CD14-positive monocyte (primary cell): ENCODE measurements at regions not wholly inside any gene's neighbourhood (a gene's known extent, or its start where the extent isn't known, plus 50 kb on each side); places are given as distances from the start of the nearest gene placed in this dataset.

Source experiments
- DNase-seq, 3 donors: peaks; one replicate each; pipeline ENCODE4 v3.0.0-alpha.2; 2011 to 2022
- H2AFZ ChIP-seq: 2 replicates; pipeline ENCODE4 v1.6.0; 2012; ENCODE audit warnings: mild to moderate bottlenecking, low read depth, low read length, inconsistent platforms; ENCODE audit not compliant: insufficient read depth, poor library complexity, severe bottlenecking
- H3K27ac ChIP-seq, 2 donors: 1 replicate in 1 of 2; 2 replicates in 1 of 2; pipeline ENCODE4 v1.5.1; 2012 to 2013; ENCODE audit warnings: low read length in 2 of 2, control low read depth in 1 of 2, inconsistent platforms in 1 of 2, low read depth in 1 of 2, mild to moderate bottlenecking in 1 of 2
- H3K27me3 ChIP-seq, 2 donors: one replicate each; pipeline versions ENCODE4 v1.6.0 to v1.6.1; 2011 to 2013; ENCODE audit warnings: low read length in 2 of 2; ENCODE audit not compliant: control insufficient read depth in 2 of 2, insufficient read depth in 2 of 2
- H3K36me3 ChIP-seq, 2 donors: replicated peaks in 1 of 2; 1 replicate in 1 of 2; 2 replicates in 1 of 2; pipeline versions ENCODE4 v1.5.1 to v1.6.1; 2012 to 2013; ENCODE audit warnings: low read length in 2 of 2, control low read depth in 1 of 2, inconsistent platforms in 1 of 2, mild to moderate bottlenecking in 1 of 2; ENCODE audit not compliant: insufficient read depth in 2 of 2, control insufficient read depth in 1 of 2
- H3K4me1 ChIP-seq, 2 donors: 1 replicate in 1 of 2; 2 replicates in 1 of 2; pipeline versions ENCODE4 v1.5.1 to v1.6.1; 2012 to 2013; ENCODE audit warnings: low read length in 2 of 2, control low read depth in 1 of 2, inconsistent platforms in 1 of 2, mild to moderate bottlenecking in 1 of 2, moderate library complexity in 1 of 2; ENCODE audit not compliant: insufficient read depth in 2 of 2, control insufficient read depth in 1 of 2
- H3K4me2 ChIP-seq: replicated peaks from 2 replicates; pipeline ENCODE3; 2012; ENCODE audit warnings: low read length, moderate library complexity, mild to moderate bottlenecking; ENCODE audit not compliant: poor library complexity, severe bottlenecking; ENCODE audit errors: extremely low read depth
- H3K4me3 ChIP-seq, 3 experiments: fragments of 200-600 bp in 1 of 3; sonication (generic) in 1 of 3; replicated peaks in 1 of 3; 1 replicate in 2 of 3; 2 replicates in 1 of 3; pipeline ENCODE4 v1.5.1; 2011 to 2013; ENCODE audit warnings: low read length in 3 of 3, mild to moderate bottlenecking in 3 of 3, control low read depth in 2 of 3, low read depth in 2 of 3, inconsistent platforms in 1 of 3, moderate library complexity in 1 of 3
- H3K79me2 ChIP-seq: 2 replicates; pipeline ENCODE4 v1.6.0; 2012; ENCODE audit warnings: mild to moderate bottlenecking, control low read depth, inconsistent platforms, low read length, moderate library complexity; ENCODE audit not compliant: insufficient read depth
- H3K9ac ChIP-seq: 2 replicates; pipeline ENCODE4 v1.6.0; 2017; ENCODE audit warnings: low read length, mild to moderate bottlenecking; ENCODE audit not compliant: insufficient read depth, poor library complexity, severe bottlenecking
- H3K9me3 ChIP-seq, 2 donors: replicated peaks in 1 of 2; 1 replicate in 1 of 2; 2 replicates in 1 of 2; pipeline versions ENCODE4 v1.5.1 to v1.6.1; 2012 to 2013; ENCODE audit warnings: low read length in 2 of 2, control low read depth in 1 of 2; ENCODE audit not compliant: control insufficient read depth in 1 of 2, insufficient read depth in 1 of 2
- H4K20me1 ChIP-seq: 2 replicates; pipeline ENCODE4 v1.6.0; 2012; ENCODE audit warnings: mild to moderate bottlenecking, low read length, control low read depth, moderate library complexity; ENCODE audit not compliant: insufficient read depth
- H3K27ac Mint-ChIP-seq, 7 donors: one replicate each; pipeline ENCODE4 v1.8.0; 2020; ENCODE audit warnings: mild to moderate bottlenecking in 7 of 7, mixed read lengths in 7 of 7, moderate library complexity in 6 of 7, inconsistent platforms in 2 of 7
- H3K27me3 Mint-ChIP-seq, 3 donors: one replicate each; pipeline ENCODE4 v1.8.0; 2021 to 2022; ENCODE audit warnings: low read depth in 3 of 3, mild to moderate bottlenecking in 3 of 3, mixed read lengths in 3 of 3, moderate library complexity in 3 of 3, inconsistent platforms in 1 of 3
- H3K36me3 Mint-ChIP-seq, 2 donors: one replicate each; pipeline ENCODE4 v1.8.0; 2020; ENCODE audit warnings: mixed read lengths in 2 of 2, inconsistent platforms in 1 of 2, mild to moderate bottlenecking in 1 of 2
- H3K4me1 Mint-ChIP-seq: one replicate; pipeline ENCODE4 v1.8.0; 2020; ENCODE audit warnings: mild to moderate bottlenecking, mixed read lengths
- H3K4me3 Mint-ChIP-seq, 2 donors: one replicate each; pipeline ENCODE4 v1.8.0; 2020; ENCODE audit warnings: mild to moderate bottlenecking in 2 of 2, mixed read lengths in 2 of 2, moderate library complexity in 1 of 2
- H3K9me3 Mint-ChIP-seq, 7 donors: one replicate each; pipeline ENCODE4 v1.8.0; 2020 to 2022; ENCODE audit warnings: mixed read lengths in 7 of 7, mild to moderate bottlenecking in 6 of 7, moderate library complexity in 6 of 7, inconsistent platforms in 2 of 7
- WGBS: methylation state at CpG from one replicate; pipeline ENCODE4 v1.1.5; 2013; ENCODE audit warnings: missing lambda C conversion rate; ENCODE audit not compliant: insufficient coverage; 5-methylcytosine and 5-hydroxymethylcytosine counted together
- intact Hi-C, 2 donors: fragments of 100-400 bp; cut with micrococcal nuclease; formaldehyde crosslinking; loops; one replicate each; pipeline versions ENCODE4 v1.15.0 to v1.15.1; 2023
- TF ChIP-seq, protein P1 (sequence below): fragments of 200-600 bp; IDR thresholded peaks from one replicate; pipeline ENCODE4 v1.8.0; 2022; ENCODE audit warnings: antibody characterized with exemption, mild to moderate bottlenecking

DNA sequence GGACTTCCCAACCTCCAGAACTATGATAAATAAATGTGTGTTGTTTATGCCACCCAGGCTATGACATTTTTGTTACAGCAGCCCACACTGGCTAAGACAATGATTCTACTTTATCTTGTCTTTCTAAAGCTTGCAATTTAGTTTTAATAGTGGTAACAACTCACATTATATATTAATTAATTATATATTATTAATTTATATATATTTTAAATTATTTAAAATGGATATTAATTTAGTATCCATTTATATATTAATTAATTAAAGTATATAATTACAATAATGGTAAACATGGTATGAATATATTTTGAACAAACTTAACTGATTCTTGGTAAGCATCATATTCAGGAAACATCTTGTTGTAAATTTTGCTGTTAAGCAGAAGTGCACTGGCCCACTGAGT lies 863.9 kb downstream of the MCTP2 start:
- Mint-ChIP-seq H3K4me1 (no peaks in the 10 kb centered on the region), H3K4me3 (no peak overlapping the region), H3K27ac (no peak overlapping the region), H3K36me3 (no peaks in the 10 kb centered on the region), H3K27me3 (no peaks in the 10 kb centered on the region), H3K9me3 (peaks cover 0 to 2% (median under 1%) of the 10 kb centered on the region in 7 donors)
- Histone ChIP-seq H3K27me3 (no peaks in the 10 kb centered on the region), H3K4me1 (no peaks in the 10 kb centered on the region), H2AFZ (no peak overlapping the region), H3K4me3 (no peak overlapping the region), H3K4me2 (no peak overlapping the region), H3K9me3 (no peaks in the 10 kb centered on the region), H3K36me3 (no peaks in the 10 kb centered on the region), H4K20me1 (no peaks in the 10 kb centered on the region), H3K79me2 (no peaks in the 10 kb centered on the region), H3K27ac (no peak overlapping the region), H3K9ac (no peak overlapping the region)
- intact Hi-C loops, result no loop called here
- DNase-seq, result no peak
- TF ChIP-seq, protein P1, sequence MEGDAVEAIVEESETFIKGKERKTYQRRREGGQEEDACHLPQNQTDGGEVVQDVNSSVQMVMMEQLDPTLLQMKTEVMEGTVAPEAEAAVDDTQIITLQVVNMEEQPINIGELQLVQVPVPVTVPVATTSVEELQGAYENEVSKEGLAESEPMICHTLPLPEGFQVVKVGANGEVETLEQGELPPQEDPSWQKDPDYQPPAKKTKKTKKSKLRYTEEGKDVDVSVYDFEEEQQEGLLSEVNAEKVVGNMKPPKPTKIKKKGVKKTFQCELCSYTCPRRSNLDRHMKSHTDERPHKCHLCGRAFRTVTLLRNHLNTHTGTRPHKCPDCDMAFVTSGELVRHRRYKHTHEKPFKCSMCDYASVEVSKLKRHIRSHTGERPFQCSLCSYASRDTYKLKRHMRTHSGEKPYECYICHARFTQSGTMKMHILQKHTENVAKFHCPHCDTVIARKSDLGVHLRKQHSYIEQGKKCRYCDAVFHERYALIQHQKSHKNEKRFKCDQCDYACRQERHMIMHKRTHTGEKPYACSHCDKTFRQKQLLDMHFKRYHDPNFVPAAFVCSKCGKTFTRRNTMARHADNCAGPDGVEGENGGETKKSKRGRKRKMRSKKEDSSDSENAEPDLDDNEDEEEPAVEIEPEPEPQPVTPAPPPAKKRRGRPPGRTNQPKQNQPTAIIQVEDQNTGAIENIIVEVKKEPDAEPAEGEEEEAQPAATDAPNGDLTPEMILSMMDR, result no peak

DNA sequence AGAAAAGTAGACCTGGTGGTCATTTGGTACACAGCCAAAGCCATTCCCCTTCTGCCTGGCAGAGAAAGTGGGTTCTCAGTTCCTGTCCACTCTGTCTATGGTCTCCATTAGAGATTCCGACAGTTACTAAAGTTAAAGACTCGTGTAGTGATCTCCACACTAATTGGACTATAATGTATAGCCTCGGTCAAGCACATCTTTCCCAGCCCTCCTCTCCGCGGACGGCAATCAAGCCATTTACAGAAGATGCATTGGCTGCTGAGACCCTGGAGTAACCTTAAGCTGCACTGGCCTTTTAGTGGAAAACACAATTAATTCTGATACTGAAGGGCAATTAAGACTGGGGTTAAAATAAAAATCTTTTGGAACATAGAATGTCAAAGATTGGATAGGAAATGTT lies 865.3 kb downstream of the MCTP2 start:
- Histone ChIP-seq H4K20me1 (no peaks in the 10 kb centered on the region), H3K27ac (no peak overlapping the region), H3K9me3 (no peaks in the 10 kb centered on the region), H3K4me2 (no peak overlapping the region), H3K4me1 (no peaks in the 10 kb centered on the region), H3K4me3 (no peak overlapping the region), H3K27me3 (no peaks in the 10 kb centered on the region), H2AFZ (no peak overlapping the region), H3K36me3 (no peaks in the 10 kb centered on the region), H3K79me2 (no peaks in the 10 kb centered on the region), H3K9ac (no peak overlapping the region)
- H3K4me3 Mint-ChIP-seq, result no peak overlapping the region
- H3K9me3 Mint-ChIP-seq, result peaks cover 0 to 4% (median under 1%) of the 10 kb centered on the region in 7 donors
- no peak overlapping the region for H3K27ac Mint-ChIP-seq
- H3K4me1 Mint-ChIP-seq, result no peaks in the 10 kb centered on the region
- 100% methylated on average over 4 of the region's 6 CpGs for WGBS
- H3K36me3 Mint-ChIP-seq, result no peaks in the 10 kb centered on the region
- DNase-seq, result no peak
- TF ChIP-seq, protein P1, result no peak
- no peaks in the 10 kb centered on the region for H3K27me3 Mint-ChIP-seq
- intact Hi-C loops, result no loop called here
